Thyroid gland (tissue), 4 donors: ENCODE measurements at regions not wholly inside any gene's neighbourhood (a gene's known extent, or its start where the extent isn't known, plus 50 kb on each side); places are given as distances from the start of the nearest gene placed in this dataset.

ENCODE experiments used
- DNase-seq, 2 donors: peaks; one replicate each; pipeline ENCODE4 v3.0.0-alpha.2; 2019
- H3K27ac ChIP-seq, 3 donors: fragments of 200-600 bp; sonication (generic); 1 replicate in 2 of 3; 2 replicates in 1 of 3; pipeline ENCODE4 v1.5.1; 2016 to 2019; ENCODE audit warnings: mild to moderate bottlenecking in 1 of 3, moderate library complexity in 1 of 3
- H3K27me3 ChIP-seq: fragments of 200-600 bp; sonication (generic); one replicate; pipeline ENCODE4 v1.5.1; 2019
- H3K36me3 ChIP-seq, 2 donors: fragments of 200-600 bp; sonication (generic); one replicate each; pipeline ENCODE4 v1.5.1; 2016 to 2019
- H3K4me1 ChIP-seq, 2 donors: fragments of 200-600 bp; sonication (generic); one replicate each; pipeline ENCODE4 v1.5.1; 2017 to 2019
- H3K4me3 ChIP-seq, 3 donors: fragments of 200-600 bp; sonication (generic); replicated peaks in 1 of 3; 1 replicate in 2 of 3; 2 replicates in 1 of 3; pipeline ENCODE4 v1.5.1; 2016; ENCODE audit warnings: mild to moderate bottlenecking in 1 of 3
- H3K9me3 ChIP-seq: fragments of 200-600 bp; sonication (generic); one replicate; pipeline ENCODE4 v1.5.1; 2017
- POLR2A ChIP-seq, 2 donors: fragments of 450-650 bp; IDR thresholded peaks; one replicate each; pipeline ENCODE4 v1.6.1; 2017; ENCODE audit warnings: antibody characterized with exemption in 2 of 2, mild to moderate bottlenecking in 2 of 2, moderate library complexity in 1 of 2
- WGBS, 2 donors: methylation state at CpG; one replicate each; pipeline ENCODE4 v1.1.5; 2017; 5-methylcytosine and 5-hydroxymethylcytosine counted together
- intact Hi-C: fragments of 100-400 bp; cut with DNase I; formaldehyde crosslinking; loops from one replicate; pipeline ENCODE4 v1.15.1; 2023
- TF ChIP-seq, protein P1 (sequence below), 6 experiments: fragments of 200-600 bp in 3 of 6; fragments of 450-650 bp in 3 of 6; sonication (generic) in 3 of 6; IDR thresholded peaks; one replicate each; pipeline ENCODE4 v1.5.1; 2016 to 2019; ENCODE audit warnings: antibody characterized with exemption in 6 of 6, mild to moderate bottlenecking in 2 of 6, inconsistent platforms in 1 of 6, moderate library complexity in 1 of 6

DNA sequence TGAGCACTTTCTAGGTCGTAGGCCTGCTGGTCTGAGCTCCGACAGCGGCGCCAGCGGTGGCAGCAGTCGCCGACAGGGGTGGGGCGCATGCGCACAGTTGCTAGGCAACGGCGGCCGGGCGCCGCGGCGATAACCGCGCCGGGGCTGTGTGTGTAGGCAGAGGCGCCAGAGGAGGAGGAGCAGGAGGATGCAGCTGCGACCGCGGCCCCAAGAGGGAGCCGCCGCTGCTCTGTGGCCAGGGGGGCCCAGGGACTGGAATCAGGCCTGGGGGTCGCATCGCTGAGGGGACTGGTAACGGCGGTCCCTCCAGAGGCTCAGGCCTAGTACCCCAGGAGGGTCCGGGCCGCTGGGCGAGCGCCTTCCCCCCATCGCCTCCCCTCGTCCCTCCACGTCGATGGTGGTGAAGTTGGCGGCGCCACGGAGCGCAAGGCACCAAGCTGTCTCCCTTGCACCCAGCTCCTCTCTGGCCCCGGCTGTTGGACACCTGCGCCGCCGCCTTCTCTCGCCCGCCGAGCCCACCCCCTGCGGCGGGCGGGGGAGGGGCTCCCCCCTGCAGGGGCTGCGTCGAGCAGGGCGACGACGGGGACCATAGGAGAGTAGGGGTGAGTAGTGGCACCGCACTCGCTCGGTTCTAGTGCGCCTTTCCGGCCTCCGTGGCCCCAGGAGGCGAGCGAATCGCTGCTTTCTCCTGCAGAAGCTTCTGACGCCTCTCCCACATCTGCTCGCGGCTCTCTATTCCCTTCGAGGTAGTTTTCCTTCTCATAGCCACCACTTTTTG is 58.6 kb upstream of the ZC4H2 start, which contains the start of gene ZC3H12B:
ZC3H12B (plus strand) TSS at position 159 of the 778 bp plus-strand sequence.
- WGBS, 2 donors: 0 to 1% methylated on average over 3 to 21 of the region's 69 CpGs
- Histone ChIP-seq H3K27ac (peak within 1 kb of the TSS; percentile 60 to 76 (median 64)), H3K4me1 (no peaks in the 10 kb centered on the region), H3K36me3 (no peaks in the 10 kb centered on the region), H3K4me3 (peak within 1 kb of the TSS; percentile 15 to 51 (median 43)), H3K27me3 (no peaks in the 10 kb centered on the region), H3K9me3 (no peaks in the 10 kb centered on the region)
- TF ChIP-seq, protein P1, sequence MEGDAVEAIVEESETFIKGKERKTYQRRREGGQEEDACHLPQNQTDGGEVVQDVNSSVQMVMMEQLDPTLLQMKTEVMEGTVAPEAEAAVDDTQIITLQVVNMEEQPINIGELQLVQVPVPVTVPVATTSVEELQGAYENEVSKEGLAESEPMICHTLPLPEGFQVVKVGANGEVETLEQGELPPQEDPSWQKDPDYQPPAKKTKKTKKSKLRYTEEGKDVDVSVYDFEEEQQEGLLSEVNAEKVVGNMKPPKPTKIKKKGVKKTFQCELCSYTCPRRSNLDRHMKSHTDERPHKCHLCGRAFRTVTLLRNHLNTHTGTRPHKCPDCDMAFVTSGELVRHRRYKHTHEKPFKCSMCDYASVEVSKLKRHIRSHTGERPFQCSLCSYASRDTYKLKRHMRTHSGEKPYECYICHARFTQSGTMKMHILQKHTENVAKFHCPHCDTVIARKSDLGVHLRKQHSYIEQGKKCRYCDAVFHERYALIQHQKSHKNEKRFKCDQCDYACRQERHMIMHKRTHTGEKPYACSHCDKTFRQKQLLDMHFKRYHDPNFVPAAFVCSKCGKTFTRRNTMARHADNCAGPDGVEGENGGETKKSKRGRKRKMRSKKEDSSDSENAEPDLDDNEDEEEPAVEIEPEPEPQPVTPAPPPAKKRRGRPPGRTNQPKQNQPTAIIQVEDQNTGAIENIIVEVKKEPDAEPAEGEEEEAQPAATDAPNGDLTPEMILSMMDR (IDR thresholded peaks at IDR 0.05): peak in 5 of 6 experiments; percentile 23 to 48 (median 31)
- TF ChIP-seq POLR2A (IDR thresholded peaks at IDR 0.05): peak in 1 of 2 donors; percentile 61
- DNase-seq: peak; percentile 72 to 74
- intact Hi-C loops: loop anchor here (10.0 kb wide), 1 partner anchor 60 kb away; the partner anchor contains the start of gene ZC4H2

GRCh38 chrX:65034292-65034667 is 58.0 kb upstream of the ZC4H2 start:
- peak overlapping the region in 2 of 3 donors; percentile 60 to 76 for H3K27ac ChIP-seq
- intact Hi-C loops: loop anchor here (10.0 kb wide), 1 partner anchor 59 kb away; the partner anchor contains the start of gene ZC4H2
- peak overlapping the region in 2 of 3 donors; percentile 43 to 51 for H3K4me3 ChIP-seq
- TF ChIP-seq, protein P1 (IDR thresholded peaks at IDR 0.05): no peak
- no peak for TF ChIP-seq POLR2A (IDR thresholded peaks at IDR 0.05)
- H3K36me3 ChIP-seq: no peaks in the 10 kb centered on the region
- no peaks in the 10 kb centered on the region for H3K27me3 ChIP-seq
- no peaks in the 10 kb centered on the region for H3K4me1 ChIP-seq
- WGBS, 2 donors: 3 to 5% methylated on average over 11 of the region's 11 CpGs
- no peak for DNase-seq
- H3K9me3 ChIP-seq: no peaks in the 10 kb centered on the region
